ENCODE measurements at regions not wholly inside any gene's neighbourhood (a gene's known extent, or its start where the extent isn't known, plus 50 kb on each side); places are given as distances from the start of the nearest gene placed in this dataset.
"Not testable (repeated sequence)": the region's sequence is repeated elsewhere in the genome, so short reads cannot be mapped to it uniquely, and the experiment has no call there.

DNA sequence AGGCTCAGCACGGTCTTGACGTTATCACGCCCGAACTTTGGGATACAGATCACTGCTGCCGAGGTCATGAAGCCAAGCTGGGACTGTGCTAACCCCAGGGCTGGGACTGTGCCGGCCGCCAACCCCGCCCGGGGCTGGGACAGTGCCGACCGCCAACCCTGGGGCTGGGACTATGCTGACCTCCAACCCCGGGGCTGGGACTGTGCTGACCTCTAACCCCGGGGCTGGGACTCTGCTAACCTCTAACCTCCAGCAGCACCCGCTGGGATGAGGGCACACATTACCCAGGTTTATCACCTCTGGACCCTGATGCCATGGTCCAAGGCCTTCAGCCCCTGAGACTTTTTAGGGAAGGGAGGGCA lies 129.7 kb downstream of the IGLL1 start:
- Histone ChIP-seq H3K9ac (ENCODE audit: insufficient read depth in 1 of 2, low read length in 2 of 2) (no peak overlapping the region), H3K9me3 (ENCODE audit: control insufficient read depth in 4 of 4, insufficient read depth in 3 of 4, low read length in 3 of 4) (peaks cover 0 to 6% (median 0%) of the 10 kb centered on the region in 4 donors), H3K36me3 (ENCODE audit: control insufficient read depth in 4 of 4, insufficient read depth in 4 of 4, low read length in 4 of 4) (no peaks in the 10 kb centered on the region), H3K4me3 (no peak overlapping the region), H3K4me1 (ENCODE audit: control insufficient read depth in 5 of 5, insufficient read depth in 5 of 5, low read length in 5 of 5) (peaks cover 0 to 4% (median 0%) of the 10 kb centered on the region in 5 donors), H3K27me3 (ENCODE audit: control insufficient read depth in 3 of 3, insufficient read depth in 3 of 3, low read length in 2 of 3) (no peaks in the 10 kb centered on the region), H3K27ac (ENCODE audit: low read depth in 1 of 2, low read length in 1 of 2) (no peak overlapping the region)
- no peak for ATAC-seq (ENCODE audit: insufficient read depth, low FRiP score)
- no peak for DNase-seq
- TF ChIP-seq, protein P1, sequence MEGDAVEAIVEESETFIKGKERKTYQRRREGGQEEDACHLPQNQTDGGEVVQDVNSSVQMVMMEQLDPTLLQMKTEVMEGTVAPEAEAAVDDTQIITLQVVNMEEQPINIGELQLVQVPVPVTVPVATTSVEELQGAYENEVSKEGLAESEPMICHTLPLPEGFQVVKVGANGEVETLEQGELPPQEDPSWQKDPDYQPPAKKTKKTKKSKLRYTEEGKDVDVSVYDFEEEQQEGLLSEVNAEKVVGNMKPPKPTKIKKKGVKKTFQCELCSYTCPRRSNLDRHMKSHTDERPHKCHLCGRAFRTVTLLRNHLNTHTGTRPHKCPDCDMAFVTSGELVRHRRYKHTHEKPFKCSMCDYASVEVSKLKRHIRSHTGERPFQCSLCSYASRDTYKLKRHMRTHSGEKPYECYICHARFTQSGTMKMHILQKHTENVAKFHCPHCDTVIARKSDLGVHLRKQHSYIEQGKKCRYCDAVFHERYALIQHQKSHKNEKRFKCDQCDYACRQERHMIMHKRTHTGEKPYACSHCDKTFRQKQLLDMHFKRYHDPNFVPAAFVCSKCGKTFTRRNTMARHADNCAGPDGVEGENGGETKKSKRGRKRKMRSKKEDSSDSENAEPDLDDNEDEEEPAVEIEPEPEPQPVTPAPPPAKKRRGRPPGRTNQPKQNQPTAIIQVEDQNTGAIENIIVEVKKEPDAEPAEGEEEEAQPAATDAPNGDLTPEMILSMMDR (IDR thresholded peaks at IDR 0.05; ENCODE audit: control extremely low read depth, extremely low read depth): no peak
- 95 to 96% methylated on average over 14 of the region's 14 CpGs for WGBS, 2 donors

DNA sequence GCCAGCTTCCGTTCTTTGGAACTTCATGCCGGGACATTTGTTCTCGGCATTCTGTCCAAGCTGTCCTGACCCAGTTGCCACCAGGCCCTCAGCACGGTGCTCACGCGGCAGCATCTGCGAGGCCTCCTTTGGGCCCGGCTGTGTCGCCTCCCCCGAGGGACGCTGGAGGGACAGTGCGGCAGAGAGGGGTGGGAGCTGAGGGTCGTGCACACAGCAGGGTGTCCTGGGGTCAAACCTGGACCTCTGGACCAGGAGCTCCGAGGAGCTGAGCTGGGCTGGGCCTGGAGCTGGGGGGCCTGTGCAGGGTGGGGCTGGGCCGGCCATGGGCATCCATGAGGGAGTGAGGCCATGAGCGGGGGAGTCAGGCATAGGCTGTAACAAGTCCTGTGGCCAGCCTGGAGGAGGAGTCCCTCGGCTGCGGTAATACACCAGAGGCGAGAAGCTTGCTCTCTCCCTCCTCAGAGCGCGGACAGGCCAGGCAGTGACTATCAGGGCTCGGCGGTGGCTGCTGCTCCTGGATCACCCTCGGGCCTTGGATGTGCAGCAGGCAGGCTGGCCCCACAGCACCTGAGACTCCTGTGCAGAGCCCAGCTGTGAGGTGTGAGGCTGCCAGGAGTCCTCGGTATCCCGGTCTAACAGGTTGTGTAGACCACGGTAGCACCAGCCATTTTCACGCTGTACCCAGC lies 130.2 kb downstream of the IGLL1 start:
- H3K9me3 ChIP-seq (ENCODE audit: control insufficient read depth in 4 of 4, insufficient read depth in 3 of 4, low read length in 3 of 4); H3K4me3 ChIP-seq; ATAC-seq (ENCODE audit: insufficient read depth, low FRiP score); DNase-seq; H3K9ac ChIP-seq (ENCODE audit: insufficient read depth in 1 of 2, low read length in 2 of 2); H3K27ac ChIP-seq (ENCODE audit: low read depth in 1 of 2, low read length in 1 of 2); H3K4me1 ChIP-seq (ENCODE audit: control insufficient read depth in 5 of 5, insufficient read depth in 5 of 5, low read length in 5 of 5); H3K27me3 ChIP-seq (ENCODE audit: control insufficient read depth in 3 of 3, insufficient read depth in 3 of 3, low read length in 2 of 3); H3K36me3 ChIP-seq (ENCODE audit: control insufficient read depth in 4 of 4, insufficient read depth in 4 of 4, low read length in 4 of 4): not testable (repeated sequence)
- WGBS, 2 donors: 91 to 94% methylated on average over 20 to 28 of the region's 28 CpGs

DNA sequence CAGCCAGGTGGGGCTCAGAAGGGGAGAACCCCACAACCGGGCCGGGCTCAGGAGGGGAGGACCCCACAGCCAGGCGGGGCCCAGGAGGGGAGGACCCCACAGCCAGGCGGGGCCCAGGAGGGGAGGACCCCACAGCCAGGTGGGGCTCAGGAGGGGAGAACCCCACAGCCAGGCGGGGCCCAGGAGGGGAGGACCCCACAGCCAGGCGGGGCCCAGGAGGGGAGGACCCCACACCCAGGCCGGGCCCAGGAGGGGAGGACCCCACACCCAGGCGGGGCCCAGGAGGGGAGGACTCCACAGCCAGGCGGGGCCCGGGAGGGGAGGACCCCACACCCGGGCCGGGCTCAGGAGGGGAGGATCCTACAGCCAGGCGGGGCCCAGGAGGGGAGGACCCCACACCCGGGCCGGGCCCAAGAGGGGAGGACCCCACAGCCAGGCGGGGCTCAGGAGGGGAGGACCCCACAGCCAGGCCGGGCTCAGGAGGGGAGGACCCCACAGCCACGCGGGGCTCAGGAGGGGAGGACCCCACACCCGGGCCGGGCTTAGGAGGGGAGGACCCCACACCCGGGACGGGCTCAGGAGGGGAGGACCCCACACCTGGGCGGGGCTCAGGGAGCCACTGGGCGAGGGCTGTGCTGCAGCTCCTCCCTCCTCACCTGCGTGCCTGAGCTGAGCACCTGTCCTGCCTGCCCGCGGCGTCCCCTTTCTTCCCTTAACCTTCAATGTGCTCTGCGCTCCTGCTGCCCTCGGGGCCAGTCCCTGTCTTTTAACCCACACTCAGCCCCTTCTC lies 131.4 kb downstream of the IGLL1 start:
- not testable (repeated sequence) for H3K36me3 ChIP-seq (ENCODE audit: control insufficient read depth in 4 of 4, insufficient read depth in 4 of 4, low read length in 4 of 4); DNase-seq; H3K27me3 ChIP-seq (ENCODE audit: control insufficient read depth in 3 of 3, insufficient read depth in 3 of 3, low read length in 2 of 3); ATAC-seq (ENCODE audit: insufficient read depth, low FRiP score); H3K9ac ChIP-seq (ENCODE audit: insufficient read depth in 1 of 2, low read length in 2 of 2); H3K27ac ChIP-seq (ENCODE audit: low read depth in 1 of 2, low read length in 1 of 2); H3K4me1 ChIP-seq (ENCODE audit: control insufficient read depth in 5 of 5, insufficient read depth in 5 of 5, low read length in 5 of 5); H3K9me3 ChIP-seq (ENCODE audit: control insufficient read depth in 4 of 4, insufficient read depth in 3 of 4, low read length in 3 of 4); H3K4me3 ChIP-seq
- WGBS, 2 donors: 80 to 85% methylated on average over 18 to 31 of the region's 31 CpGs

DNA sequence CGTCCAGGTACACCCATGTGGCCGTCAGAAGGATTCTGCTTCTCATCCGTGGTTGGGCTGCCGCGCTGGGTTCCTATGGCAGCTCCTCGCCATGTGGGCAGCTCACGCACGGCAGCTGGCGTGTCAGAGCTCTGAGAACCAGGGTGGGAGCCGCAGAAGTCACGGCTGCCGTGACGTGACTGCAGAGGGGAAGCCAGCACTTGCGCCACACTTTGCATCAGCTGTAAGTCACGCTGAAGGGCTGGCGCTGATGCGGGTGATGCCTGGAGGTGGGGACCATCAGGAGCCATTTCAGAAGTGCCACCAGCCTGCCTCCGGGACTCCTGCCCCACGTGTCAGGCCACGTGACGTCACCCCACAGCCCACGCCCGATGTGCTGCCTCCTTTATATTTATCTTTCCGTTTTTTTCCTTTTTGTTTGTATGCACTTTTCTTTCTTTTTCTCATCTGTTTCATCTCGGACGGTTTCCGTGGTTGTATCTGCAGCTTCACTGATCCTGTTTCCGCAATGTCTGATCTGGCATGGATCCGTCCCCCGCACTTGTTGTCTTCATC lies 133.2 kb downstream of the IGLL1 start:
- DNase-seq (no peak), ATAC-seq (ENCODE audit: insufficient read depth, low FRiP score) (no peak)
- WGBS, 2 donors: 95% methylated on average over 30 of the region's 30 CpGs
- Histone ChIP-seq H3K9me3 (ENCODE audit: control insufficient read depth in 4 of 4, insufficient read depth in 3 of 4, low read length in 3 of 4) (peaks cover 0 to 6% (median 0%) of the 10 kb centered on the region in 4 donors), H3K4me1 (ENCODE audit: control insufficient read depth in 5 of 5, insufficient read depth in 5 of 5, low read length in 5 of 5) (peaks cover 0 to 4% (median 0%) of the 10 kb centered on the region in 5 donors), H3K27me3 (ENCODE audit: control insufficient read depth in 3 of 3, insufficient read depth in 3 of 3, low read length in 2 of 3) (no peaks in the 10 kb centered on the region), H3K36me3 (ENCODE audit: control insufficient read depth in 4 of 4, insufficient read depth in 4 of 4, low read length in 4 of 4) (no peaks in the 10 kb centered on the region), H3K9ac (ENCODE audit: insufficient read depth in 1 of 2, low read length in 2 of 2) (no peak overlapping the region), H3K4me3 (no peak overlapping the region), H3K27ac (ENCODE audit: low read depth in 1 of 2, low read length in 1 of 2) (no peak overlapping the region)
- TF ChIP-seq, protein P1 (IDR thresholded peaks at IDR 0.05; ENCODE audit: control extremely low read depth, extremely low read depth): no peak

DNA sequence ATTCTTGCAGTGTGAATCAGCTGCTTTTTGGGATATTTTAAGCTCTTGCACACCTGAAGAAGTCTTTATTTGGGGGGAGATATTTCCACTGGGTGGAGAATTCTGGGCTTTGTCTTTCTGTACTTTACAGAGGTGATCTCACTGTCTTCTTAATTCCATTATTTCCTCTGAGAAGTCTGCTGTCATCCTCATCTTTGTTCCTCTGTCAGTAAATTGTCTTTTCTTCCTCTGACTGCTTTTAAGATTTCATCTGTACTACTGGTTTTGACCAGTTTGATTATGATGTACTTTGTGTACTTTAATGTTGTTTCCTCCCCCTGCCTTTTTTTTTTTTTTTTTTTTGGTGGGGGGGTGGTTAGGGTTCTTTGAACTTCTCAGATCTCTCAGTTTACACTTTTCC lies 133.9 kb downstream of the IGLL1 start:
- not testable (repeated sequence) for H3K4me1 ChIP-seq (ENCODE audit: control insufficient read depth in 5 of 5, insufficient read depth in 5 of 5, low read length in 5 of 5); DNase-seq; H3K36me3 ChIP-seq (ENCODE audit: control insufficient read depth in 4 of 4, insufficient read depth in 4 of 4, low read length in 4 of 4); H3K9me3 ChIP-seq (ENCODE audit: control insufficient read depth in 4 of 4, insufficient read depth in 3 of 4, low read length in 3 of 4); H3K27me3 ChIP-seq (ENCODE audit: control insufficient read depth in 3 of 3, insufficient read depth in 3 of 3, low read length in 2 of 3); H3K9ac ChIP-seq (ENCODE audit: insufficient read depth in 1 of 2, low read length in 2 of 2); ATAC-seq (ENCODE audit: insufficient read depth, low FRiP score); H3K27ac ChIP-seq (ENCODE audit: low read depth in 1 of 2, low read length in 1 of 2); H3K4me3 ChIP-seq

DNA sequence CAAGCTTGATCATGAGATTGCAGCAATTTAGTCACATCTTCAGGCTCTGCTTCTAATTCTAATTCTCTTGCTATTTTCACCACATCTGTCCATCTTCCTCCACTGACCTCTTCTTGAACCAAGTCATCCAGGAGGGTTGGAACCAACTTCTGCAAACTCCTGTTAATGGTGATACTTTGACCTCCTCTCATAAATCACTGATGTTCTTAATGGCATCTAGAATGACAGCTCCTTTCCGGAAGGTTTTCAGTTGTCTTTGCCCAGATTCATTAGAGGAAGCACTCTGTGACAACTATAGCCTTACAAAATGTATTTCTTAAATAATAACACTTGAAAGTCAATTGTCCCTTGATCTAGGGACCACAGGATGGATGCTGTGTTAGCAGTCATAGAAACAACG lies 136.2 kb downstream of the IGLL1 start:
- H3K9me3 ChIP-seq (ENCODE audit: control insufficient read depth in 4 of 4, insufficient read depth in 3 of 4, low read length in 3 of 4); DNase-seq; ATAC-seq (ENCODE audit: insufficient read depth, low FRiP score); H3K9ac ChIP-seq (ENCODE audit: insufficient read depth in 1 of 2, low read length in 2 of 2); H3K36me3 ChIP-seq (ENCODE audit: control insufficient read depth in 4 of 4, insufficient read depth in 4 of 4, low read length in 4 of 4); H3K4me3 ChIP-seq; H3K27me3 ChIP-seq (ENCODE audit: control insufficient read depth in 3 of 3, insufficient read depth in 3 of 3, low read length in 2 of 3); H3K27ac ChIP-seq (ENCODE audit: low read depth in 1 of 2, low read length in 1 of 2); H3K4me1 ChIP-seq (ENCODE audit: control insufficient read depth in 5 of 5, insufficient read depth in 5 of 5, low read length in 5 of 5): not testable (repeated sequence)
- WGBS, 2 donors: 63 to 88% methylated on average over 1 to 2 of the region's 2 CpGs

Data from lung (tissue), 11 donors.